Skin epidermis (tissue), 12 donors: ENCODE measurements at regions not wholly inside any gene's neighbourhood (a gene's known extent, or its start where the extent isn't known, plus 50 kb on each side); places are given as distances from the start of the nearest gene placed in this dataset.

Experiments used
- H3K27ac ChIP-seq, 21 experiments: fragments of 200-600 bp; sonication (generic) in 11 of 21; one replicate each; pipeline ENCODE4 v1.5.0; 2020; ENCODE audit warnings: mild to moderate bottlenecking in 3 of 21, inconsistent platforms in 2 of 21, moderate library complexity in 2 of 21
- H3K4me3 ChIP-seq, 7 experiments: fragments of 200-600 bp; sonication (generic) in 2 of 7; one replicate each; pipeline ENCODE4 v1.5.0; 2020; ENCODE audit warnings: inconsistent platforms in 2 of 7, mild to moderate bottlenecking in 2 of 7, moderate library complexity in 1 of 7

GRCh38 chr13:72462726-72463125 is 264.7 kb downstream of the MZT1 start:
- Histone ChIP-seq H3K4me3 (no peak overlapping the region), H3K27ac (no peak overlapping the region)

- Histone ChIP-seq H3K27ac (no peak overlapping the region), H3K4me3 (no peak overlapping the region)
These were observed 265.3 kb downstream of the MZT1 start for GRCh38 chr13:72462166-72462565.

- Histone ChIP-seq H3K27ac (no peak overlapping the region), H3K4me3 (no peak overlapping the region)
These were observed 268.7 kb downstream of the MZT1 start for GRCh38 chr13:72458701-72459100.

- Histone ChIP-seq H3K27ac (no peak overlapping the region), H3K4me3 (no peak overlapping the region)
These were observed 270.3 kb downstream of the MZT1 start for GRCh38 chr13:72457151-72457550.

- no peak overlapping the region for H3K4me3 ChIP-seq
- H3K27ac ChIP-seq = no peak overlapping the region
These were observed 270.9 kb downstream of the MZT1 start for GRCh38 chr13:72456486-72456885.

GRCh38 chr13:72453161-72453560 is 274.3 kb downstream of the MZT1 start:
- Histone ChIP-seq H3K4me3 (no peak overlapping the region), H3K27ac (no peak overlapping the region)

- H3K4me3 ChIP-seq = no peak overlapping the region
These were observed 279.3 kb downstream of the MZT1 start for GRCh38 chr13:72448082-72448481.

GRCh38 chr13:72444999-72445398 is 282.4 kb downstream of the MZT1 start:
- Histone ChIP-seq H3K4me3 (no peak overlapping the region), H3K27ac (no peak overlapping the region)

More at GRCh38 chr13:72448082-72448481, 279.3 kb downstream of the MZT1 start:
- no peak overlapping the region for H3K27ac ChIP-seq

- H3K27ac ChIP-seq = no peak overlapping the region
These were observed 290.0 kb downstream of the MZT1 start for GRCh38 chr13:72437458-72437857.

GRCh38 chr13:72435251-72435650 is 292.2 kb downstream of the MZT1 start:
- no peak overlapping the region for H3K4me3 ChIP-seq

More at GRCh38 chr13:72437458-72437857, 290.0 kb downstream of the MZT1 start:
- H3K4me3 ChIP-seq = no peak overlapping the region

GRCh38 chr13:72431981-72432682 is 295.3 kb downstream of the MZT1 start:
- Histone ChIP-seq H3K27ac (no peak overlapping the region), H3K4me3 (no peak overlapping the region)

More at GRCh38 chr13:72435251-72435650, 292.2 kb downstream of the MZT1 start:
- H3K27ac ChIP-seq = no peak overlapping the region

GRCh38 chr13:72430923-72431322 is 296.5 kb downstream of the MZT1 start:
- Histone ChIP-seq H3K27ac (no peak overlapping the region), H3K4me3 (no peak overlapping the region)

- Histone ChIP-seq H3K27ac (no peak overlapping the region), H3K4me3 (no peak overlapping the region)
These were observed 299.5 kb downstream of the MZT1 start for GRCh38 chr13:72427757-72428528.

GRCh38 chr13:72424059-72424458 is 303.4 kb downstream of the MZT1 start:
- no peak overlapping the region for H3K4me3 ChIP-seq

GRCh38 chr13:72415817-72416216 is 311.6 kb downstream of the MZT1 start:
- Histone ChIP-seq H3K4me3 (no peak overlapping the region), H3K27ac (no peak overlapping the region)

More at GRCh38 chr13:72424059-72424458, 303.4 kb downstream of the MZT1 start:
- H3K27ac ChIP-seq = no peak overlapping the region

GRCh38 chr13:72412481-72412880 is 314.9 kb downstream of the MZT1 start:
- H3K4me3 ChIP-seq = no peak overlapping the region

GRCh38 chr13:72405441-72405840 is 322.0 kb downstream of the MZT1 start:
- Histone ChIP-seq H3K4me3 (no peak overlapping the region), H3K27ac (no peak overlapping the region)

More at GRCh38 chr13:72412481-72412880, 314.9 kb downstream of the MZT1 start:
- H3K27ac ChIP-seq = no peak overlapping the region

- Histone ChIP-seq H3K4me3 (no peak overlapping the region), H3K27ac (no peak overlapping the region)
These were observed 323.9 kb downstream of the MZT1 start for GRCh38 chr13:72403396-72404010.

- no peak overlapping the region for H3K4me3 ChIP-seq
- H3K27ac ChIP-seq = no peak overlapping the region
These were observed 326.6 kb downstream of the MZT1 start for GRCh38 chr13:72400856-72401255.

- Histone ChIP-seq H3K27ac (no peak overlapping the region), H3K4me3 (no peak overlapping the region)
These were observed 328.1 kb downstream of the MZT1 start for GRCh38 chr13:72399351-72399750.

GRCh38 chr13:72397265-72397664 is 330.2 kb downstream of the MZT1 start:
- no peak overlapping the region for H3K4me3 ChIP-seq
- H3K27ac ChIP-seq = no peak overlapping the region
